Neural crest cell (in vitro differentiated cells): ENCODE measurements at regions not wholly inside any gene's neighbourhood (a gene's known extent, or its start where the extent isn't known, plus 50 kb on each side); places are given as distances from the start of the nearest gene placed in this dataset.

Source experiments
- DNase-seq: peaks from one replicate; pipeline ENCODE4 v3.0.0; 2021; ENCODE audit warnings: low read depth, mixed read lengths, low spot score
- H3K27ac Mint-ChIP-seq: one replicate; pipeline ENCODE4 v1.8.0; 2021; ENCODE audit warnings: mild to moderate bottlenecking, mixed read lengths; ENCODE audit not compliant: unreplicated experiment
- H3K27me3 Mint-ChIP-seq: 2 replicates; pipeline ENCODE4 v1.8.0; 2021; ENCODE audit warnings: low read depth, mild to moderate bottlenecking, mixed read lengths
- H3K36me3 Mint-ChIP-seq: 2 replicates; pipeline ENCODE4 v1.8.0; 2021; ENCODE audit warnings: low read depth, mild to moderate bottlenecking, mixed read lengths
- H3K4me1 Mint-ChIP-seq: 2 replicates; pipeline ENCODE4 v1.8.0; 2021; ENCODE audit warnings: mixed read lengths
- H3K4me3 Mint-ChIP-seq: one replicate; pipeline ENCODE4 v1.8.0; 2021; ENCODE audit warnings: mild to moderate bottlenecking, mixed read lengths
- H3K9me3 Mint-ChIP-seq: 2 replicates; pipeline ENCODE4 v1.8.0; 2021; ENCODE audit warnings: mixed read lengths
- TF ChIP-seq, protein P1 (sequence below): fragments of 200-600 bp; sonication (generic); conservative IDR thresholded peaks from 2 replicates; pipeline ENCODE4 v1.5.0; 2021; ENCODE audit warnings: antibody characterized with exemption, mild to moderate bottlenecking

DNA sequence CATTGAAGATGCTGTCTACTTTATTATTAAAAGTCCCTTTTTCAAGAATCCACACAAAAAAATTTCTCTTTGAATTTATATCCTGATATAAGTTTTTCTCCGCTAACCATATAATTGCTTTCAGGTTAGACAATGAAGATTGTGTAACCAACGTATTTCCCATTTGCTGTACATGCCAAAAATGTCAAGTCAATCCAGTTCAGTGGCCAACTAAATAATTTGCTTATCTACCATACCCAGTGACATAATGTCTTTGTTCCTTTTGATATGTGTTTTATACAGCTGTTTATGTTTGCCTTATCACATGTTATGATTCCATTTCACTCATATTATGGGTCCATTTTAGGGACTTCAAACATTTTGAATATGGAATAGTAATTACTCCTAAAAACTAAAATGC, 349.9 kb downstream of the EFNA5 start:
- no peaks in the 10 kb centered on the region for H3K27me3 Mint-ChIP-seq

DNA sequence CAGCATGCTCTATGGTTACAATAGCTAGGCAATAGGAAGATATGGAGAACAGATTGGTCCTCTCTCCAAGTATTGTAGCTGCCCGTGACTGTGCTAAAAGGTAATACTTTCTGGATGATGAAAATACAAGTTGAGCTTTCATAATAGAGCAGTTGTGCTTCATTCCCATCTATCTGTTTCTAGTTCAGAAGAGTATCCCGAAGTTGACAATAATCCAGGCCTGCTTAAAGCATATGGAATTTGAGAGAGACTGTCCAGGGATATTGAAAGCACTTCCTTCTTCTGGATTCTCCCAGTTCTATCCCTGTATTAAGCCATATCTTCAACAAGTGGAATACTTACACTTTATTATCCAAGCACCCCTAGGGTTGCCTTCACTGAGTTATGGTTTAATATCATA, 350.4 kb downstream of the EFNA5 start:
- no peaks in the 10 kb centered on the region for H3K9me3 Mint-ChIP-seq
- H3K4me3 Mint-ChIP-seq = no peak overlapping the region

More for the DNA sequence above, 349.9 kb downstream of the EFNA5 start:
- Mint-ChIP-seq H3K36me3 (no peaks in the 10 kb centered on the region), H3K4me1 (peaks cover 32% of the 10 kb centered on the region), H3K27ac (no peak overlapping the region), H3K4me3 (no peak overlapping the region), H3K9me3 (no peaks in the 10 kb centered on the region)
- DNase-seq = no peak
- TF ChIP-seq, protein P1, sequence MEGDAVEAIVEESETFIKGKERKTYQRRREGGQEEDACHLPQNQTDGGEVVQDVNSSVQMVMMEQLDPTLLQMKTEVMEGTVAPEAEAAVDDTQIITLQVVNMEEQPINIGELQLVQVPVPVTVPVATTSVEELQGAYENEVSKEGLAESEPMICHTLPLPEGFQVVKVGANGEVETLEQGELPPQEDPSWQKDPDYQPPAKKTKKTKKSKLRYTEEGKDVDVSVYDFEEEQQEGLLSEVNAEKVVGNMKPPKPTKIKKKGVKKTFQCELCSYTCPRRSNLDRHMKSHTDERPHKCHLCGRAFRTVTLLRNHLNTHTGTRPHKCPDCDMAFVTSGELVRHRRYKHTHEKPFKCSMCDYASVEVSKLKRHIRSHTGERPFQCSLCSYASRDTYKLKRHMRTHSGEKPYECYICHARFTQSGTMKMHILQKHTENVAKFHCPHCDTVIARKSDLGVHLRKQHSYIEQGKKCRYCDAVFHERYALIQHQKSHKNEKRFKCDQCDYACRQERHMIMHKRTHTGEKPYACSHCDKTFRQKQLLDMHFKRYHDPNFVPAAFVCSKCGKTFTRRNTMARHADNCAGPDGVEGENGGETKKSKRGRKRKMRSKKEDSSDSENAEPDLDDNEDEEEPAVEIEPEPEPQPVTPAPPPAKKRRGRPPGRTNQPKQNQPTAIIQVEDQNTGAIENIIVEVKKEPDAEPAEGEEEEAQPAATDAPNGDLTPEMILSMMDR = no peak

DNA sequence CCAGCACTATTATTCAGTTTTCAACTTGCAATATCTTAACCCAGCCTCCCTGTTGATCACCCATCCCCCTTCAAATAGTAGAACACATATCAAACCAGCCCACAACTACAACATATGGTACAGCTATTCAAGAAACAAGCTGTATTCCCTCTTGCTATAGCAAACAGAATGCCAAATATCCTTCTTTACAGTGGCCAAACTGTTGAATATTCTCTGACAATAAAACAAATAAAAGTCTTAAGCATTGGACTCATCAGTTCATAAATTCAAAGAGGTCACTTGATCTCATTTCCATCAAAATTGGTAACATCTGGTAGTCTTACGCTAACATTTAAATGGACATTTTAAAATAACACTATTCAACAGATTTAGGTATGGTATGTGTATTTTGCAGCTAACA, 350.8 kb downstream of the EFNA5 start:
- Mint-ChIP-seq H3K4me1 (peaks cover 24% of the 10 kb centered on the region), H3K4me3 (no peak overlapping the region), H3K27me3 (no peaks in the 10 kb centered on the region), H3K27ac (no peak overlapping the region), H3K36me3 (no peaks in the 10 kb centered on the region), H3K9me3 (no peaks in the 10 kb centered on the region)
- DNase-seq = no peak
- TF ChIP-seq, protein P1 = no peak

More for the DNA sequence above, 350.4 kb downstream of the EFNA5 start:
- peaks cover 27% of the 10 kb centered on the region for H3K4me1 Mint-ChIP-seq
- no peak overlapping the region for H3K27ac Mint-ChIP-seq
- no peaks in the 10 kb centered on the region for H3K27me3 Mint-ChIP-seq
- no peaks in the 10 kb centered on the region for H3K36me3 Mint-ChIP-seq
- TF ChIP-seq, protein P1 = no peak
- no peak for DNase-seq

DNA sequence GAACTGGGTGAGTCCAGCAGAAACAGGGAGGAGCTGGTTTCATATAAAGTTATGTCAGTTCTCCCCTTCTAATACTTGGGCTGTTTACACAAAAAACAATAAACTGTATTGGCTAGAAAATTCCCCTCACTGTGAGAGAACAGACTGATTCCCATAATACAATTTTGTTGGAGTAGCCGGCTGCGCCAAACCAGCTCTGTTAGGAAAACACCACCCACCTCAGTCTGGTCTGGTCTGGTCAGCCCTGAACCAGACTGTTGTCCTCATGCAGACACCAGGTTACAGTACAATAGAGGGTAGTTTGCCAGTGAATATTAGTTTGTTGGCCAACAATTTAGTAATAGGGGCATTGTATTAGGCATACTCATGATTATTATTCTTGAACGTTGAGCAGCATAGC, 356.4 kb downstream of the EFNA5 start:
- no peaks in the 10 kb centered on the region for H3K27me3 Mint-ChIP-seq
- H3K27ac Mint-ChIP-seq = no peak overlapping the region
- TF ChIP-seq, protein P1 = no peak
- no peak for DNase-seq
- no peaks in the 10 kb centered on the region for H3K36me3 Mint-ChIP-seq
- H3K9me3 Mint-ChIP-seq = no peaks in the 10 kb centered on the region
- no peak overlapping the region for H3K4me3 Mint-ChIP-seq
- H3K4me1 Mint-ChIP-seq = no peaks in the 10 kb centered on the region

DNA sequence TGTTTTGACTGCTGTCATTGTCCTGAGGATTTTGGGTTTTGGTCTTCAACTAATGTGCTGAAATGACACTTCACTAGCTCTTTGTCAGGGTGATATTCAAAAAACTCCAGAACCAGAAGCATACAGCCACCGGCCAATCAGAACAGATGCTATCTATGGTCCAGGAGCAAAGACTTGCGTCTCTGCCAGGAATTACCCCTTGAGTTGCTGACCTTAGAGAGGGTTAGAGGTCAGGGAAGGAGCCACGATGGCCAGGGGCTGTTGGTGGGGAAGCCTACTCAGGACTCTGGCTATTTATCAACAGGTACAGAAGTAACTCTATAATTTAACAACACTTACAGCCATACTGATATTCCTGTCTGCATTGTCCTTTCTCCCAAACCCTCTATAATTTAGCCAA, 356.8 kb downstream of the EFNA5 start:
- DNase-seq = no peak
- no peaks in the 10 kb centered on the region for H3K4me1 Mint-ChIP-seq
- H3K27me3 Mint-ChIP-seq = no peaks in the 10 kb centered on the region
- no peak overlapping the region for H3K4me3 Mint-ChIP-seq
- TF ChIP-seq, protein P1 = no peak
- no peaks in the 10 kb centered on the region for H3K36me3 Mint-ChIP-seq
- no peaks in the 10 kb centered on the region for H3K9me3 Mint-ChIP-seq
- H3K27ac Mint-ChIP-seq = no peak overlapping the region

DNA sequence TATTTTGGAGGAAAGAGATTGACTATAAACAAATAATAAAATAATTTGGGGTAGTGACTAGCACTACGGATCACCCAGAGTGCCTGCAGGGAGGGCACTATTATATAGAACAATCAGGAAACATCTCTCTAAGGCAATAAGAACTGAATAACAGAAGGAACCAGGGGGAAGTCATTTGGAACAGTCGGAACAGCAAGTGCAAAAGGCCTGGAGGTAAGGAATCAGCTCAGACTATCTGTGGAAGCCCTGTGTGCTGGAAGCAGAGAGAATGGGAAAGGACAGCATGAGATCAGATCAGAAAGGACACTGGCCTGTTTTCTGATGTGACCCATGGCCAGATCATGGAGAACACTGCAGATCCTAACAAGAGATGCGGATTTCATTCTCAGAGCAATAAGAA, 357.6 kb downstream of the EFNA5 start:
- no peak overlapping the region for H3K4me3 Mint-ChIP-seq
- H3K36me3 Mint-ChIP-seq = no peaks in the 10 kb centered on the region
- H3K27me3 Mint-ChIP-seq = no peaks in the 10 kb centered on the region
- no peaks in the 10 kb centered on the region for H3K4me1 Mint-ChIP-seq
- no peak overlapping the region for H3K27ac Mint-ChIP-seq
- no peaks in the 10 kb centered on the region for H3K9me3 Mint-ChIP-seq
- TF ChIP-seq, protein P1 = no peak
- DNase-seq = no peak
